ENCODE measurements at regions not wholly inside any gene's neighbourhood (a gene's known extent, or its start where the extent isn't known, plus 50 kb on each side); places are given as distances from the start of the nearest gene placed in this dataset.

DNA sequence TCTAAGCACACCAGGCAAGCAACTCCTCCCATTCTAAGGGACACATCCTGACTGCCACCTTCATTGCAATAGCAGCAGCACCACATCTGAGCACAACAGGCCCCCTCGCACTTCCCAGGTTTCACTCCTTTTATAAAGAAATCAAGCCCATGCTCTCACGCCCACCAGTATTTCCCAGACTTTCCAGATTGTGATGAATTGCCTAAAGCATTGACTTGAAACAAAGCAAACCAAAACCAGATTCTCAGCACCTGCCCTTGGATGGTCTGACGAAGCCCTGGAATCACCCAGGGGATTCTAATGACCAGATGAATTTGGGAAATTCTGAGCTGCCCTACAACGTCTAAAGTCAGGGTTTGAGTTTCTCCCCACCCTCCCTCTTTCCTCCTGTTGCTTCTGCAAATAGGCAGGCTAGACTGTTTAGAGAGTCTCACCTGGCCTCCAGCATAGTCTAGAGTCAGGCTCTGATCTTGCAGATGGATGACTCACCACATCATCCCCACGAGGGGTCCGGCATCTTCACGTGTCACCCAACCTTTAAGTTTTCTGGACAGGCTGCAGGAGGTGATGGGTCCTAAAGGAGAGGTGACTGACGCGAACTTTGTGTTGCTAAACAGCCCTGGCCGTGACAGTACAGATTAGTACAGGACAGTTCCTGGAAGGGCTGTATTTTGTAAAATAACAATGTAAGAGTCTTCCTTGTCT lies 198.0 kb downstream of the SKIDA1 start:
- TF ChIP-seq TAF1 (IDR thresholded peaks at IDR 0.05; ENCODE audit: borderline replicate concordance, insufficient read depth, low read length) (no peak), POLR2AphosphoS5 (IDR thresholded peaks at IDR 0.05; ENCODE audit: low read depth, low read length) (no peak), SIN3A (IDR thresholded peaks at IDR 0.05; ENCODE audit: borderline replicate concordance, insufficient read depth, low read length) (no peak), FOXP2 (optimal IDR thresholded peaks at IDR 0.05; ENCODE audit: borderline replicate concordance, extremely low read depth, extremely low read length, insufficient read depth) (no peak)
- TF ChIP-seq, protein P1, sequence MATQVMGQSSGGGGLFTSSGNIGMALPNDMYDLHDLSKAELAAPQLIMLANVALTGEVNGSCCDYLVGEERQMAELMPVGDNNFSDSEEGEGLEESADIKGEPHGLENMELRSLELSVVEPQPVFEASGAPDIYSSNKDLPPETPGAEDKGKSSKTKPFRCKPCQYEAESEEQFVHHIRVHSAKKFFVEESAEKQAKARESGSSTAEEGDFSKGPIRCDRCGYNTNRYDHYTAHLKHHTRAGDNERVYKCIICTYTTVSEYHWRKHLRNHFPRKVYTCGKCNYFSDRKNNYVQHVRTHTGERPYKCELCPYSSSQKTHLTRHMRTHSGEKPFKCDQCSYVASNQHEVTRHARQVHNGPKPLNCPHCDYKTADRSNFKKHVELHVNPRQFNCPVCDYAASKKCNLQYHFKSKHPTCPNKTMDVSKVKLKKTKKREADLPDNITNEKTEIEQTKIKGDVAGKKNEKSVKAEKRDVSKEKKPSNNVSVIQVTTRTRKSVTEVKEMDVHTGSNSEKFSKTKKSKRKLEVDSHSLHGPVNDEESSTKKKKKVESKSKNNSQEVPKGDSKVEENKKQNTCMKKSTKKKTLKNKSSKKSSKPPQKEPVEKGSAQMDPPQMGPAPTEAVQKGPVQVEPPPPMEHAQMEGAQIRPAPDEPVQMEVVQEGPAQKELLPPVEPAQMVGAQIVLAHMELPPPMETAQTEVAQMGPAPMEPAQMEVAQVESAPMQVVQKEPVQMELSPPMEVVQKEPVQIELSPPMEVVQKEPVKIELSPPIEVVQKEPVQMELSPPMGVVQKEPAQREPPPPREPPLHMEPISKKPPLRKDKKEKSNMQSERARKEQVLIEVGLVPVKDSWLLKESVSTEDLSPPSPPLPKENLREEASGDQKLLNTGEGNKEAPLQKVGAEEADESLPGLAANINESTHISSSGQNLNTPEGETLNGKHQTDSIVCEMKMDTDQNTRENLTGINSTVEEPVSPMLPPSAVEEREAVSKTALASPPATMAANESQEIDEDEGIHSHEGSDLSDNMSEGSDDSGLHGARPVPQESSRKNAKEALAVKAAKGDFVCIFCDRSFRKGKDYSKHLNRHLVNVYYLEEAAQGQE (IDR thresholded peaks at IDR 0.05; ENCODE audit: insufficient read depth in 1 of 2, low read depth in 2 of 2, low read length in 2 of 2) = no peak

DNA sequence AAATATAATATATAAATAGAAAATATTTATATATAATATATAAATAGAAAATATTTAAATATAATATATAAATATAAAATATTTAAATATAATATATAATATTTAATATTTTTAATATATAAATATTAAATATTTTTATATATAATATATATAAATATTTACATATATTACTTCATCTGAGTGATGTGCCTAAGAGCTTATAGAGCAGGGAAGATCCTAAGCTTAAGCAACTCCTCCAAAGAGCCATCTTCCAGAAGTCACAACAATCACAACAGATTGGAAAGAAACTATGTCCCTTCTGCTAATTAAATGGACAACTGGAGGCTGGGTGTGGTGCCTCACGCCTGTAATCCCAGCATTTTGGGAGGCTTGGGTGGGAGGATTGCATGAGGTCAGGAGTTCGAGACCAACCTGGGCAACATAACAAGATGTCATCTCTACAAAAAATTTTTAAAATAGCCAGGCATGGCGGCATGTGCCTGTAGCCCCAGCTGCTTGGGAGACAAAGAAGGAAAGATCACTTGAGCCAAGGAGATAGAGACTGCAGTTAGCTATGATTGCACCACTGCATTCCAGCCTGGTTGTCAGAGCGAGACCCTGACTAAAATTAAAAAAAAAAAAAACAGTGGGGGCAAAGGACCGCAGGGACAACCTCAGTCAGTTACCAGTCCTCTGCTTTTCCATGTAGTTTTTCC lies 198.7 kb downstream of the SKIDA1 start:
- TF ChIP-seq, protein P1 (IDR thresholded peaks at IDR 0.05; ENCODE audit: insufficient read depth in 1 of 2, low read depth in 2 of 2, low read length in 2 of 2) = no peak
- TF ChIP-seq TAF1 (IDR thresholded peaks at IDR 0.05; ENCODE audit: borderline replicate concordance, insufficient read depth, low read length) = no peak
- no peak for TF ChIP-seq POLR2AphosphoS5 (IDR thresholded peaks at IDR 0.05; ENCODE audit: low read depth, low read length)
- TF ChIP-seq FOXP2 (optimal IDR thresholded peaks at IDR 0.05; ENCODE audit: borderline replicate concordance, extremely low read depth, extremely low read length, insufficient read depth) = no peak
- TF ChIP-seq SIN3A (IDR thresholded peaks at IDR 0.05; ENCODE audit: borderline replicate concordance, insufficient read depth, low read length) = no peak

DNA sequence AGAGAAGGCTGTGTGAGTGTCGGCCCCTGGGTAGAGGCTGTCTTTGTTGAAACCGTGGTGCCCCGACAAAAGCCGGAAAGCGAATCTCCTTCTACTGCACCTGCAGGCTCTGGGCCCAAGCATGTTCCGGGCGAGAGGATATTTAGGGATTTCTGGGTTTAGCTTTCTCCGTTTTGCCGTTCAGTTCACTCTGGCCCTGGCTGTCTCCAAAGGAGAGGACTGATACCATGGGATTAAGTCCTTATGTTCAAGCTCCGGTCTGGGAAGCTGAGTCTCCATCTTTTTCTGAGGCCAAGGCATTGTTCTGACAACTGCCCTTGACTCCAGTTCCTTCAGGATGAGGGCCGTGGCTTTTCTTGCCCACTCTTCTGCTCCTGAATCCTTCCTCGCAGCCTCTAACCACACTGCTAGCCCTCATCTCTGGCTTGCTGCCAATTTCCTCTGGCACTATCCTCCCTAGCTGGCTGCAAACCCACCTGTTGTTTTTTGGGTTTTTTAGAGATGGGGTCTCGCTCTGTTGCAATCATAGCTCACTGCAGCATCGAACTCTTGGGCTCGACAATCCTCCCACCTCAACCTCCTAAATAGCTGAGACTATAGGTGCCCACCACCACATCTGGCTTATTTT lies 206.8 kb downstream of the SKIDA1 start:
- TF ChIP-seq, protein P1 (IDR thresholded peaks at IDR 0.05; ENCODE audit: insufficient read depth in 1 of 2, low read depth in 2 of 2, low read length in 2 of 2) = no peak
- TF ChIP-seq POLR2AphosphoS5 (IDR thresholded peaks at IDR 0.05; ENCODE audit: low read depth, low read length) (no peak), FOXP2 (optimal IDR thresholded peaks at IDR 0.05; ENCODE audit: borderline replicate concordance, extremely low read depth, extremely low read length, insufficient read depth) (no peak), SIN3A (IDR thresholded peaks at IDR 0.05; ENCODE audit: borderline replicate concordance, insufficient read depth, low read length) (no peak), TAF1 (IDR thresholded peaks at IDR 0.05; ENCODE audit: borderline replicate concordance, insufficient read depth, low read length) (no peak)

DNA sequence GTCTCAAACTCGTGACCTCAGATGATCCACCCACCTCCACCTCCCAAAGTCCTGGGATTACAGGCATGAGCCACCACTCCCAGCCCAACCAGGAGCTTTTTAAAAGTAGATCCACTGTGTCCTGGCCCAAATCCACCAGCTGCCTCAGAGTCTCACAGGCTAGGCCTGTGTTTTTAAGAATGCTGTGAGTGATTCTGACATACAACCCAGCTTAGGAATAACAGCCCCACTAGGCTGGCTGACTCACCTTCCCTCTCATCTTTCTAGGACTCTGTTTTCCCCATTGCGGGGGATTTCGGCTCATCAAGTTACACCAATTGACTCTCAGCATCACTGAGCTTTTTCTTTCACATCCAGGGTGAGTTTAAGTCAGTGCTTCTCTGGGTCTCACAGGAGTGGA lies 207.6 kb downstream of the SKIDA1 start:
- TF ChIP-seq FOXP2 (optimal IDR thresholded peaks at IDR 0.05; ENCODE audit: borderline replicate concordance, extremely low read depth, extremely low read length, insufficient read depth) = no peak
- peak; percentile 20; the same call in 1 of the 2 replicates for TF ChIP-seq TAF1 (IDR thresholded peaks at IDR 0.05; ENCODE audit: borderline replicate concordance, insufficient read depth, low read length)

DNA sequence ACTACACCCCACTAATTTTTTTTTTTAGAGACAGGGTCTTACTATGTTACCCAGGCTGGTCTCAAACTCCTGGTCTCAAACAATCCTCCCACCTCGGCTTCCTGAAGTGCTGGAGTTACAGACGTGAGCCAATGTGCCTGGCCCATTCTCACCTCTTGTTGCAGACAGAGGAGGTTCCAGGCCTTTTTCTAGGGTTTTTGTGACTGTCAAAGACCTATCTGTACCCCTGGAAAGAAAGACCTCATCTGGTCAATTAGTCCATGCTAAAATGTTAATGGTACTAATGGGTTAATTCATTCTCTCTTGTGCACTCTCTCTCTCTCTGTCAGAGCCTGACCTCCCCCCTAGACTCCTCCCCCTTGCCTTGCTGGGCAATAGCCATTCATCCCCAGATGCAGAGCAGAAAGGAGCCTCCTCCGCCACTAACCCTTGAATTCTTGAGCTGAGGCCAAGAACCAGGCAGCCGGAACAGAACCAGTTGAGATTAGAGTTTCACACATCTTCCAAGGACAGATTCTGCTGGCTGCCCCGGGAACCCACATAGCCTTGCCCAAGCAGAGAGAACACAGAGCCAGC lies 209.7 kb downstream of the SKIDA1 start:
- peak; percentile 80; the same call in 1 of the 2 replicates for TF ChIP-seq TAF1 (IDR thresholded peaks at IDR 0.05; ENCODE audit: borderline replicate concordance, insufficient read depth, low read length)
- no peak for TF ChIP-seq FOXP2 (optimal IDR thresholded peaks at IDR 0.05; ENCODE audit: borderline replicate concordance, extremely low read depth, extremely low read length, insufficient read depth)
- TF ChIP-seq, protein P1 (IDR thresholded peaks at IDR 0.05; ENCODE audit: insufficient read depth in 1 of 2, low read depth in 2 of 2, low read length in 2 of 2) = peak in 1 of 2 experiments; percentile 44; a peak in 1 of 4 replicates
- peak; percentile 82; the same call in 1 of the 2 replicates for TF ChIP-seq POLR2AphosphoS5 (IDR thresholded peaks at IDR 0.05; ENCODE audit: low read depth, low read length)
- TF ChIP-seq SIN3A (IDR thresholded peaks at IDR 0.05; ENCODE audit: borderline replicate concordance, insufficient read depth, low read length) = 0 out of 2 replicates have a peak, but pooled peaks have one; percentile 67

Data from PFSK-1 (cell line).